ENCODE measurements at regions not wholly inside any gene's neighbourhood (a gene's known extent, or its start where the extent isn't known, plus 50 kb on each side); places are given as distances from the start of the nearest gene placed in this dataset.

- no peak for DNase-seq (ENCODE audit: low read depth)
- no peak for TF ChIP-seq CTCF (conservative IDR thresholded peaks at IDR 0.05; ENCODE audit: low read depth, low read length)
- no peak overlapping the region for H3K4me3 ChIP-seq (ENCODE audit: low read depth, low read length)
Measured at GRCh38 chr12:42683933-42684801, 94.6 kb upstream of the PRICKLE1 start.

- DNase-seq (ENCODE audit: low read depth), result no peak
- no peak overlapping the region for H3K4me3 ChIP-seq (ENCODE audit: low read depth, low read length)
- no peak for TF ChIP-seq CTCF (conservative IDR thresholded peaks at IDR 0.05; ENCODE audit: low read depth, low read length)
Measured at GRCh38 chr12:42683266-42683665, 93.7 kb upstream of the PRICKLE1 start.

- no peak for DNase-seq (ENCODE audit: low read depth)
- no peak for TF ChIP-seq CTCF (conservative IDR thresholded peaks at IDR 0.05; ENCODE audit: low read depth, low read length)
- no peak overlapping the region for H3K4me3 ChIP-seq (ENCODE audit: low read depth, low read length)
Measured at GRCh38 chr12:42679466-42679865, 89.9 kb upstream of the PRICKLE1 start.

GRCh38 chr12:42677461-42677860, 87.9 kb upstream of the PRICKLE1 start:
- TF ChIP-seq CTCF (conservative IDR thresholded peaks at IDR 0.05; ENCODE audit: low read depth, low read length), result no peak
- H3K4me3 ChIP-seq (ENCODE audit: low read depth, low read length), result no peak overlapping the region
- DNase-seq (ENCODE audit: low read depth), result no peak

GRCh38 chr12:42673535-42673934, 84.0 kb upstream of the PRICKLE1 start:
- no peak overlapping the region for H3K4me3 ChIP-seq (ENCODE audit: low read depth, low read length)
- no peak for TF ChIP-seq CTCF (conservative IDR thresholded peaks at IDR 0.05; ENCODE audit: low read depth, low read length)
- DNase-seq (ENCODE audit: low read depth), result no peak

- no peak for TF ChIP-seq CTCF (conservative IDR thresholded peaks at IDR 0.05; ENCODE audit: low read depth, low read length)
- no peak overlapping the region for H3K4me3 ChIP-seq (ENCODE audit: low read depth, low read length)
- DNase-seq (ENCODE audit: low read depth), result no peak
Measured at GRCh38 chr12:42670719-42671118, 81.2 kb upstream of the PRICKLE1 start.

GRCh38 chr12:42669553-42669952, 80.0 kb upstream of the PRICKLE1 start:
- H3K4me3 ChIP-seq (ENCODE audit: low read depth, low read length), result no peak overlapping the region
- TF ChIP-seq CTCF (conservative IDR thresholded peaks at IDR 0.05; ENCODE audit: low read depth, low read length), result no peak
- no peak for DNase-seq (ENCODE audit: low read depth)
